Frontal cortex (tissue), 3 donors: ENCODE measurements at regions not wholly inside any gene's neighbourhood (a gene's known extent, or its start where the extent isn't known, plus 50 kb on each side); places are given as distances from the start of the nearest gene placed in this dataset.
A peak's percentile ranks its signal among the peaks of the same experiment; 100 is the strongest.
"Not testable (repeated sequence)": the region's sequence is repeated elsewhere in the genome, so short reads cannot be mapped to it uniquely, and the experiment has no call there.

Experiments
- DNase-seq, 2 donors: peaks; one replicate each; pipeline ENCODE4 v3.0.0; 2012; ENCODE audit warnings: low spot score in 2 of 2
- FAIRE-seq: peaks from 2 replicates; lab custom pipeline; 2012; peaks lifted over from hg19 to GRCh38; lab: Jason Lieb, UNC
- donor health status: control.
- donor health status: control.
- donor health status: control.

- DNase-seq (no peak), FAIRE-seq (no peak)
Observed at GRCh38 chr9:78383130-78383529, 86.2 kb downstream of the PSAT1 start.

- DNase-seq: no peak
- FAIRE-seq: no peak
Observed at GRCh38 chr9:78386348-78386747, 89.4 kb downstream of the PSAT1 start.

GRCh38 chr9:78386773-78387172 is 89.8 kb downstream of the PSAT1 start:
- no peak for FAIRE-seq
- no peak for DNase-seq

GRCh38 chr9:78393340-78393739 is 96.4 kb downstream of the PSAT1 start:
- no peak for DNase-seq
- FAIRE-seq: no peak

GRCh38 chr9:78393932-78394331 is 97.0 kb downstream of the PSAT1 start:
- DNase-seq (no peak), FAIRE-seq (no peak)

- no peak for FAIRE-seq
- DNase-seq: no peak
Observed at GRCh38 chr9:78396087-78396486, 99.2 kb downstream of the PSAT1 start.

GRCh38 chr9:78397045-78397444 is 100.1 kb downstream of the PSAT1 start:
- DNase-seq (no peak), FAIRE-seq (no peak)

- no peak for FAIRE-seq
- DNase-seq: no peak
Observed at GRCh38 chr9:78397454-78397853, 100.5 kb downstream of the PSAT1 start.

- DNase-seq (no peak), FAIRE-seq (no peak)
Observed at GRCh38 chr9:78399153-78399552, 102.2 kb downstream of the PSAT1 start.

- DNase-seq (no peak), FAIRE-seq (no peak)
Observed at GRCh38 chr9:78400496-78400895, 103.6 kb downstream of the PSAT1 start.

- FAIRE-seq (no peak), DNase-seq (no peak)
Observed at GRCh38 chr9:78405461-78405860, 108.5 kb downstream of the PSAT1 start.

- FAIRE-seq: no peak
- DNase-seq: no peak
Observed at GRCh38 chr9:78406146-78406545, 109.2 kb downstream of the PSAT1 start.

GRCh38 chr9:78406933-78407332 is 110.0 kb downstream of the PSAT1 start:
- no peak for DNase-seq
- FAIRE-seq: no peak

- DNase-seq: no peak
- FAIRE-seq: no peak
Observed at GRCh38 chr9:78407636-78408312, 110.8 kb downstream of the PSAT1 start.

GRCh38 chr9:78408388-78408787 is 111.5 kb downstream of the PSAT1 start:
- FAIRE-seq (no peak), DNase-seq (no peak)

- FAIRE-seq, DNase-seq: not testable (repeated sequence)
Observed at GRCh38 chr9:78409928-78410510, 113.1 kb downstream of the PSAT1 start.

- FAIRE-seq (no peak), DNase-seq (no peak)
Observed at GRCh38 chr9:78422309-78422708, 125.4 kb downstream of the PSAT1 start.

GRCh38 chr9:78424299-78424698 is 127.4 kb downstream of the PSAT1 start:
- FAIRE-seq (no peak), DNase-seq (no peak)

GRCh38 chr9:78428640-78429039 is 131.7 kb downstream of the PSAT1 start:
- peak; percentile 44 for FAIRE-seq

GRCh38 chr9:78430387-78430786 is 133.5 kb downstream of the PSAT1 start:
- DNase-seq: no peak
- no peak for FAIRE-seq

More at GRCh38 chr9:78428640-78429039, 131.7 kb downstream of the PSAT1 start:
- no peak for DNase-seq

- FAIRE-seq, DNase-seq: not testable (repeated sequence)
Observed at GRCh38 chr9:78431039-78431438, 134.1 kb downstream of the PSAT1 start.

GRCh38 chr9:78436873-78437272 is 139.9 kb downstream of the PSAT1 start:
- FAIRE-seq (no peak), DNase-seq (no peak)
